ENCODE measurements at regions not wholly inside any gene's neighbourhood (a gene's known extent, or its start where the extent isn't known, plus 50 kb on each side); places are given as distances from the start of the nearest gene placed in this dataset.

GRCh38 chr4:41428601-41429279 is 109.2 kb upstream of the LIMCH1 start:
- TF ChIP-seq CTCF (conservative IDR thresholded peaks at IDR 0.05; ENCODE audit: low read depth, low read length): no peak
- no peak for DNase-seq (ENCODE audit: low read depth)
- no peak overlapping the region for H3K4me3 ChIP-seq (ENCODE audit: low read depth, low read length)

- no peak overlapping the region for H3K4me3 ChIP-seq (ENCODE audit: low read depth, low read length)
- DNase-seq (ENCODE audit: low read depth): no peak
- TF ChIP-seq CTCF (conservative IDR thresholded peaks at IDR 0.05; ENCODE audit: low read depth, low read length): no peak
These were observed 108.7 kb upstream of the LIMCH1 start for GRCh38 chr4:41429280-41429669.

GRCh38 chr4:41430792-41431191 is 107.2 kb upstream of the LIMCH1 start:
- no peak for TF ChIP-seq CTCF (conservative IDR thresholded peaks at IDR 0.05; ENCODE audit: low read depth, low read length)
- H3K4me3 ChIP-seq (ENCODE audit: low read depth, low read length): no peak overlapping the region
- no peak for DNase-seq (ENCODE audit: low read depth)

- no peak for TF ChIP-seq CTCF (conservative IDR thresholded peaks at IDR 0.05; ENCODE audit: low read depth, low read length)
- DNase-seq (ENCODE audit: low read depth): no peak
- no peak overlapping the region for H3K4me3 ChIP-seq (ENCODE audit: low read depth, low read length)
These were observed 106.7 kb upstream of the LIMCH1 start for GRCh38 chr4:41431276-41431675.

- H3K4me3 ChIP-seq (ENCODE audit: low read depth, low read length): no peak overlapping the region
- TF ChIP-seq CTCF (conservative IDR thresholded peaks at IDR 0.05; ENCODE audit: low read depth, low read length): no peak
- no peak for DNase-seq (ENCODE audit: low read depth)
These were observed 105.7 kb upstream of the LIMCH1 start for GRCh38 chr4:41432219-41432618.

GRCh38 chr4:41432881-41433280 is 105.1 kb upstream of the LIMCH1 start:
- peak; percentile 76 for DNase-seq (ENCODE audit: low read depth)
- no peak for TF ChIP-seq CTCF (conservative IDR thresholded peaks at IDR 0.05; ENCODE audit: low read depth, low read length)
- no peak overlapping the region for H3K4me3 ChIP-seq (ENCODE audit: low read depth, low read length)

- no peak for TF ChIP-seq CTCF (conservative IDR thresholded peaks at IDR 0.05; ENCODE audit: low read depth, low read length)
- no peak overlapping the region for H3K4me3 ChIP-seq (ENCODE audit: low read depth, low read length)
- no peak for DNase-seq (ENCODE audit: low read depth)
These were observed 104.6 kb upstream of the LIMCH1 start for GRCh38 chr4:41433361-41433760.
